ENCODE measurements at regions not wholly inside any gene's neighbourhood (a gene's known extent, or its start where the extent isn't known, plus 50 kb on each side); places are given as distances from the start of the nearest gene placed in this dataset.

DNA sequence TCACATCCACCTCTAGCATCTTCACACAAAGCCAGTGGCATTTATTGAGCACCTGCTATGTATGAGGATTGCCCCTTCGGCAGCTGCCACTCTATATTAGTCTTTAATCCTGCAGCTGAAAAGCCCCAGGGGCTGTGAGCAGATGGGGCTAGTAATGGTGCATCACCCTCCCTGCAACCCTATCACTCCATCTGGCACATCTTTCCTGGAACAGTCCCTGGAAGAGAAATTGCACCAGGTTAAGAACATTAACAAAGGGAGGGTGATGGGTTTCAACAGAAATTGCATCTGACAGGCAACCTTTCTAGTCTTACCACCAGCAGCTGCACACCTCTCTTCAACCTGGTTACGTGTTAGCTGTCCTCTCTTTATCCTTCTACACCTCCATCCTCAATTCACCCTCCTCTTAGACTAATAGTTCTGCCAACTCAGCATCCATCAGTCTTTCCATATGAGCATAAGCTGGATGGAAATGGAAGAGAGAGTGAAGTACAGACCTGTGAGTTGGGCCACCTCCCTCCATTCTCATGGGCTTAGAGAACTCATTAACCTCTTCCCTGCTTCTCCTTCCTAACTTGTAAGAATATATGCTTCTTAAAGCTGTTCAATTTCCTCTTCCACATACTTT lies 168.6 kb upstream of the NEBL start:
- TF ChIP-seq POLR2A (IDR thresholded peaks at IDR 0.05; ENCODE audit: low read depth, low read length) (no peak), POLR2AphosphoS5 (IDR thresholded peaks at IDR 0.05; ENCODE audit: low read depth, low read length) (no peak)

Measured in GM12891 (cell line).